IPS-18a (cell line): ENCODE measurements at regions not wholly inside any gene's neighbourhood (a gene's known extent, or its start where the extent isn't known, plus 50 kb on each side); places are given as distances from the start of the nearest gene placed in this dataset.
"Not testable (repeated sequence)": the region's sequence is repeated elsewhere in the genome, so short reads cannot be mapped to it uniquely, and the experiment has no call there.

Experiments used
- H3K27ac ChIP-seq: one replicate; pipeline ENCODE4 v1.5.1; 2013; ENCODE audit warnings: low read length
- H3K27me3 ChIP-seq: one replicate; pipeline ENCODE4 v1.6.1; 2013; ENCODE audit warnings: mild to moderate bottlenecking, low read length; ENCODE audit not compliant: control insufficient read depth, insufficient read depth
- H3K36me3 ChIP-seq: one replicate; pipeline ENCODE4 v1.6.1; 2013; ENCODE audit warnings: low read depth, low read length; ENCODE audit not compliant: control insufficient read depth
- H3K4me1 ChIP-seq: one replicate; pipeline ENCODE4 v1.6.1; 2013; ENCODE audit warnings: low read depth, low read length; ENCODE audit not compliant: control insufficient read depth
- H3K4me3 ChIP-seq: one replicate; pipeline ENCODE4 v1.5.1; 2013; ENCODE audit warnings: low read length
- H3K9ac ChIP-seq: one replicate; pipeline ENCODE4 v1.6.1; 2013; ENCODE audit warnings: mild to moderate bottlenecking, low read length, moderate library complexity
- H3K9me3 ChIP-seq: one replicate; pipeline ENCODE4 v1.6.1; 2013; ENCODE audit warnings: low read depth, low read length; ENCODE audit not compliant: control insufficient read depth

DNA sequence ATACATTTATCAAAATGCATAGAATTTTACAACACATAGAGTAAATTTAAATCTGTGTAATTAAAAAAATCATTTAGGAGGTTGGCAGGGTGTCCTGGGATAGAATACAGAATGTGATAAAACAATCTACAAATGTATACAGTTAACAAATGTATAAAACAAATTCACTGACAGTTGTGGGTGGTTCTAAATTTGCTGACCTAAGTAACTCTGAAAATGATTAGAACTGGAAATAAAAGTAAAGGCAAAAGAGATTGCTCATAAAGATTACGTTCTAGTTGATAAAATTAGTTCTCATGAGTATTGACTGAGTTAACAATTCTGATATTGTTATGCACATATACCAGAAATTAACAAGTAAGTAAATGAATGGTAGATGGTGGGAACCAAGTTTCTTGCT lies 1827.3 kb upstream of the FLRT2 start:
- Histone ChIP-seq H3K9me3 (no peaks in the 10 kb centered on the region), H3K9ac (no peak overlapping the region), H3K4me1 (peaks cover 23% of the 10 kb centered on the region), H3K4me3 (no peak overlapping the region), H3K27ac (no peak overlapping the region), H3K36me3 (no peaks in the 10 kb centered on the region), H3K27me3 (no peaks in the 10 kb centered on the region)

DNA sequence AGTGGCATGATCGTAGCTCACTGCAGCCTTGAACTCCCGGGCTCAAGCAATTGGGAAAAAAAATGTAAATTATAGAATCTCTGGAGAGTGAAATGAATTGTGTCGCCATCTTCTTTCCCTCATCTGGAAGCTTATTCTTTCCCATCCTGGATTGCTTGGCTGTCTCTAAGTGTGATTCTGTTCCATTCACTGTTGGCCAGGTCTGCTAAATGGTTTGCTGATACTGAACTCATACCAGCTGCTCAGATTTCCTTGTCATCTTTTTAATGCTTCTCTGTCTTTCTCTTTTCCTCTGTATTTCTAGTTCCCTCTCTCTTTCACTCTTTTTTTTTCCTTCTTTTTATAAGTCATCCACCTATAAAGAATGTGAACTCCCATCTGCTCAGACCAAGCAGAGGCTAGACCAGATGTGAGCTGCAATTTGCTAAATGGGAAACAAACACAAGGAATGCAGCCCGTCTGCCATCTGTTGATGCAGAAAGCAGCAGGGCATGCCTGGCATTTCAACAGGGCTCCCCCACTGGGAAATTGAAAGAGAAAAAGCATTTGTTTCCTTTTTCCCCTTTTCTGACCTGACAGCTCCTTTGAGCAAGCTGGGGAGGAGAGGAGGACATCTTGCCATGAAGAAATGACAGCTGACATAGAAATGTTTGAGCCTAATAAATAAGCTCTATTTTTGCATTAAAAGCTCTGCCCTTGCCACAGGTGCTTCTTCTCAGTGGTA lies 1823.6 kb upstream of the FLRT2 start:
- no peak overlapping the region for H3K27ac ChIP-seq
- no peak overlapping the region for H3K4me3 ChIP-seq

DNA sequence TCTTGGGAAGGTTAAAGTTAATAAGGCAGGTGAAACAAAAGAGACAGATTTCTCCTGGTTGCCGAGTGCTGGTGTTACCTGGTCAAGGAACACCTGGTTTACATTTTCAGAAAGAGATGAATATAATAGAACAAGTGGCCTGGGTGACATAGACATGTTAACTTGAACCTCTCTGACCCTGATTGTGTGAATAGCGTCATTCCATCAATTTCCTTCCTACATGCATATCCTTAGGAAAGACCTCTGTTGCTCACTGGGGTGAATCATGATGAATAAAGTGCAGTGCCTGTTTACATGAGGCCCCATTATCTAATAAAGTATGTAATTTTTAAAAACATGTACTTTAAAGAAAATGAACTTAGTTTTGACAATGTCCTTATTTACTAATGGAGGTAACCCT lies 1822.9 kb upstream of the FLRT2 start:
- Histone ChIP-seq H3K27me3 (no peaks in the 10 kb centered on the region), H3K9ac (no peak overlapping the region), H3K27ac (no peak overlapping the region), H3K4me3 (no peak overlapping the region), H3K36me3 (no peaks in the 10 kb centered on the region), H3K9me3 (no peaks in the 10 kb centered on the region), H3K4me1 (peaks cover 19% of the 10 kb centered on the region)

More for the DNA sequence above, 1823.6 kb upstream of the FLRT2 start:
- H3K36me3 ChIP-seq, result no peaks in the 10 kb centered on the region
- peaks cover 19% of the 10 kb centered on the region for H3K4me1 ChIP-seq
- H3K9ac ChIP-seq, result no peak overlapping the region
- no peaks in the 10 kb centered on the region for H3K9me3 ChIP-seq
- H3K27me3 ChIP-seq, result no peaks in the 10 kb centered on the region

DNA sequence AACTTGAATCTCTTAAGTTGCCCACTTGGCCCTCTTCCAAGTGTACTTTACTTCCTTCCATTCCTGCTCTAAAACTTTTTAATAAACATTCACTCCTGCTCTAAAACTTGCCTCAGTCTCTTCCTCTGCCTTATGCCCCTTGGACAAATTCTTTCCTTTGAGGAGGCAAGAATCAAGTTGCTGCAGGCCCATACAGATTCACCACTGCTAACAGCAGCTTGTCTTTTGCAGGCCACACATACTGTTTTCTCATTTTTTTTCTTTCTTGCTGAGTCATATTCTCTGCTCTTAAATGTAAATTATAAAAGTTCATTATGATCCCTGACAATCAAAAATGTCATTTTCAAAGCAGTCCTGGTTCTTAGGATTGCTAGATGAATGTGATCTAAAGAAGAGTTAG lies 1820.8 kb upstream of the FLRT2 start:
- H3K4me1 ChIP-seq, result peaks cover 19% of the 10 kb centered on the region
- no peak overlapping the region for H3K27ac ChIP-seq
- H3K27me3 ChIP-seq, result no peaks in the 10 kb centered on the region
- no peaks in the 10 kb centered on the region for H3K36me3 ChIP-seq
- no peak overlapping the region for H3K9ac ChIP-seq
- no peak overlapping the region for H3K4me3 ChIP-seq
- no peaks in the 10 kb centered on the region for H3K9me3 ChIP-seq

DNA sequence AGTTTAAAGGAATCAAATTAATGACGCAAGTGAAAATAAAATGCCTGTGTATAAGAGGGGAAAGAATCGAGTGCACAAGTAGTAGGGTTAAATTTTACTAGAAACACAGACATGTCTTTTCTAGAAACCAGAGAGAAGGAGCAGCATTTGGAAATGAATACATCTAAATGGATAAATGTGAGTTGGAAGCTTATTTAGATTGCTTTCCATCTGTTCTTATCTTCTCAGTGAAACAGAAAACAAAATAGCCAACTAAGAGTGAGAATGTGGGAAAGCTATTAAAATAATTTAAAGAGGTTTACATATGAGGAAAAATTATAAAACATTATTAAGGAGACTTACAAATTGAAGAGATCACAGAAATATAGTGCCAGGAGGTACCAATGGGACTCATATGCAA lies 1818.9 kb upstream of the FLRT2 start:
- no peaks in the 10 kb centered on the region for H3K27me3 ChIP-seq

DNA sequence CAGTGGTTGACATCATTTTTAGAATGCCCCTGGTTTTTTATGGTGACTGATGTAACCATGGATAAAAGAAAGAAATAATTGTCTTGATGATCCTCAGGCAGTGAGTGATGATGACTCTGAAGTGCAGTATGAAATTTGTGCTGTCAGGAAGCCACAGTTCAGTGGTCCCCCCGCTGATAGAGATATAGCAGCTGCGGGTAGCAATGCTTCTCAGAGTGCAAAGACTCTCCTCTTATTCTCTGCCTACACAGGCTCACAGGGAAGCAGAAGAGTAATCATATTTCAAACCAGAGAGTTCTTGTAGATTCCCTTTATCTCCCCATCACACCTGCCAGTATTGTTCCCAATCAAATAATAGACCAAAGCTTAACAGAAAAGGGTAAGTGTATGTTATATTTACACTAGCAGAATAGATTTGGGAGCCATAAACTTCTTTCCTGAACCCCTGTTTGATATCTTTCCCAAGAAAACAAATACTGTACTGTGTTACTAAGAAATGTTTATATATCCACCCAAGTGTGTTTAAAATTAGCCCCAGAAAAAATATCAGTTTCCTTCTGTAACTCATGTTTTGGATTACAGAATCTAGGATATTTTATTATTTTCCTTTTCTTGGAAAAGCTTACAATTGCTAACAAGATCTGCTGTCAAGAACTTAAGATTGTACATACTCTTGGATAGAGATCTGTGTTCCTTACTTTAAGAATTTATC lies 1817.4 kb upstream of the FLRT2 start:
- H3K36me3 ChIP-seq, result no peaks in the 10 kb centered on the region
- no peaks in the 10 kb centered on the region for H3K9me3 ChIP-seq
- H3K4me3 ChIP-seq, result no peak overlapping the region
- no peak overlapping the region for H3K9ac ChIP-seq
- H3K4me1 ChIP-seq, result peaks cover 2% of the 10 kb centered on the region
- H3K27me3 ChIP-seq, result no peaks in the 10 kb centered on the region
- no peak overlapping the region for H3K27ac ChIP-seq

More for the DNA sequence above, 1818.9 kb upstream of the FLRT2 start:
- no peak overlapping the region for H3K9ac ChIP-seq
- no peak overlapping the region for H3K4me3 ChIP-seq
- no peak overlapping the region for H3K27ac ChIP-seq
- H3K4me1 ChIP-seq, result peaks cover 15% of the 10 kb centered on the region
- H3K9me3 ChIP-seq, result no peaks in the 10 kb centered on the region
- H3K36me3 ChIP-seq, result no peaks in the 10 kb centered on the region

DNA sequence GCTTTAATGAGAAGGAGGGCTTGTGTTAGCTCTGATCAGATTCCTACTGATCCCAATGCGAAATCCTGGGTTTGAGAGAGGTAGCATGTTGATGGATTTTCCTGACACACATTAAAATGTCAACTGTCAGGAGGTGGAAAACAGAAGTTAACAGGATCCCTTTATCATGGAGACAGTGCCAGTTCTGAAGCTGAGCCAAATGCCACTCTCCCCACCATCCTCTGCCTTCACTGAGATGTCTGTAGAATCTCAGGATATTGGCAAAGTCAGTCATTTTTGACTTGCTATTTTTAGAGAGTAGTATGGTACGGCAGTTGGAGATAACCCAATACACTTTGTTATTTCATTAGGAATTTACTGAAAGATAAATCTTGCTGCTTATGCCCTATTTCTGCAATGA lies 1816.2 kb upstream of the FLRT2 start:
- Histone ChIP-seq H3K36me3 (no peaks in the 10 kb centered on the region), H3K9ac (no peak overlapping the region), H3K9me3 (no peaks in the 10 kb centered on the region), H3K4me3 (no peak overlapping the region), H3K4me1 (no peaks in the 10 kb centered on the region), H3K27me3 (no peaks in the 10 kb centered on the region), H3K27ac (no peak overlapping the region)

DNA sequence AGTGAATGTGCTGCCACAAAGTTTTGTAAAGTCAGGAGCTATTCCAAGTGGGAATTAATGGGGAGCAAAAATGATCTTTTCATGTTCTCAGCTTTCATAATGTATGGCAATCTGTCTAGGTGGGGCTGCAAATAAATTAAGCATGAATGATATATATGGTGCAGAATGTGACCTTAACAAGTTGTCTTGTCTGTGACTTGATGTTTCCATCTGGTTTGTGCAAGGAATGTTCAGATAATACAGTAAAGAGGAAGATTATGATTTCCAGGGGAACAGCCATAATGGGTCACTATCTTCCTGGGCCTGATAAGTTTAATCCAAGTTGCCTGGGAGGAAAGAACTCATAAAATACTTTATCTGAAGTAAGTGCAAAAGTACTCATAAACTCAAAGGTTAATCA lies 1815.8 kb upstream of the FLRT2 start:
- Histone ChIP-seq H3K4me3 (no peak overlapping the region), H3K27me3 (no peaks in the 10 kb centered on the region), H3K9me3 (no peaks in the 10 kb centered on the region), H3K27ac (no peak overlapping the region), H3K9ac (no peak overlapping the region), H3K36me3 (no peaks in the 10 kb centered on the region), H3K4me1 (no peaks in the 10 kb centered on the region)

DNA sequence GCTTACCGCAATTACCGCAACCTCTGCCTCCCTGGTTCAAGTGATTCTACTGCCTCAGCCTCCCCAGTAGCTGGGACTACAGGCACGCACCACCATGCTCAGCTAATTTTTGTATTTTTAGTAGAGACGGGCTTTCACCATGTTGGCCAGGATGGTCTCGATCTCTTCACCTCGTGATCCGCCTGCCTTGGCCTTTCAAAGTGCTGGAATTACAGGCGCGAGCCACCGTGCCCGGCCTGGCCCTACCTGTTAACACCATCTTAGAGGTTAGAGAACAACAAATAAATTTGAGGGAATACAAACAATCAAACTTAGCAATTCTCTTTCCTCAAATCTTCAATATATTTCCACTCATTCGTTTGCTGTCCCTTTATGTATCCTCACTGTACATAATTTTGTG lies 1810.5 kb upstream of the FLRT2 start:
- H3K27ac ChIP-seq, H3K36me3 ChIP-seq, H3K27me3 ChIP-seq, H3K9me3 ChIP-seq, H3K4me3 ChIP-seq, H3K4me1 ChIP-seq, H3K9ac ChIP-seq: not testable (repeated sequence)

DNA sequence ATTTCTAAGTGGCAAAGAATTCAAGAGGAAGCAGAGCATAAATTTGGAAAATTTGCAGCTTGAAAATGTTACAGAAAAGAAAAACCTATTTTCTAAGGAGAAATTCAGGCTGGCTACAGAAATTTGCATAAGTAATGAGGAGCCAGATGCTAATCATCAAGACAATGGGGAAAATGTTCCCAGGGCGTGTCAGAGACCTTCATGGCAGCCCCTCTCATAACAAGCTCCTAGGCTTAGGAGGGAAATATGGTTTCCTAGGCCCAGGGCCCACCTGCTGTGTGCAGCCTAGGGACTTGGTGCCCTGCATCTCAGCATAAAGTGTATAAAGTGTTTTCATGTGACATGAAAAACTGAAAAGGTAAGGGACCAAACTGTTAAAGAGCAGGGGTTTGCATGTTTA lies 1796.3 kb upstream of the FLRT2 start:
- no peaks in the 10 kb centered on the region for H3K36me3 ChIP-seq
- H3K4me3 ChIP-seq, result no peak overlapping the region
- H3K9ac ChIP-seq, result no peak overlapping the region
- no peaks in the 10 kb centered on the region for H3K27me3 ChIP-seq
- peaks cover 5% of the 10 kb centered on the region for H3K9me3 ChIP-seq
- no peak overlapping the region for H3K27ac ChIP-seq
- no peaks in the 10 kb centered on the region for H3K4me1 ChIP-seq

DNA sequence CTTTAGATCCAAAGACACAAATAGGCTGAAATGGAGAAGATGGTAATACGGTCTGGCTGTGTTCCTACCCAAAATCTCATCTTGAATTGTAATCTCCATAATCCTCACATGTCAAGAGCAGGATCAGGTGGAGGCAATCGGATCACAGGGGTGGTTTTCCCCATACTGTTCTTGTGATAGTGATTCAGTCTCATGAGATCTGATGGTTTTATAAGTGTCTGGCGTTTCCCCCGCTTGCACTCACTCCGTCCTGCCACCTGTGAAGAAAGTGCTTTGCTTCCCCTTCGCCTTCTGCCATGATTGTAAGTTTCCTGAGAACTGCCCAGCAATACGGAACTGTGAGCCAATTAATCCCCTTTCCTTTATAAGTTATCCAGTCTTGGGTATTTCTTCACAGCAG lies 1795.5 kb upstream of the FLRT2 start:
- Histone ChIP-seq H3K27me3 (no peaks in the 10 kb centered on the region), H3K27ac (no peak overlapping the region), H3K36me3 (no peaks in the 10 kb centered on the region), H3K4me1 (no peaks in the 10 kb centered on the region), H3K4me3 (no peak overlapping the region), H3K9ac (no peak overlapping the region), H3K9me3 (peaks cover 5% of the 10 kb centered on the region)

DNA sequence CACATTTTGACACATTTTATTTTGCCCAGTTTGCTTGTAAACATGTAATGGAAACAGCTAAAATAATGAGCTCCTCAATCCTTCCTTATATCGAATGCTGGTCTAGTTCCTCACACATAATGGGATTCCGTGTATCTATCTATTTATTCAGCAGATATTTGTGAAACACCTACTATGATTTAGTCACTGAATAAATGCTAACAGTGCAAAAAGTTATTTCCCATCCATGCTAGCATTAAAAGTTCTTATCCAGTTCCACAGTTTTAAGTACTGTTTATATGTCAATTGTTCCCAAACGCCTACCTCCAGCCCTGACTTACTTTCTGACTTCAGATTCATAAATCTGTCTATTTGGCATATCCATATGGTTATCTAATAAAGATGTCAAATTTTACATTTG lies 1788.7 kb upstream of the FLRT2 start:
- Histone ChIP-seq H3K36me3 (no peaks in the 10 kb centered on the region), H3K9ac (no peak overlapping the region), H3K4me1 (no peaks in the 10 kb centered on the region), H3K27me3 (no peaks in the 10 kb centered on the region), H3K4me3 (no peak overlapping the region), H3K9me3 (no peaks in the 10 kb centered on the region), H3K27ac (no peak overlapping the region)
